ENCODE measurements at regions not wholly inside any gene's neighbourhood (a gene's known extent, or its start where the extent isn't known, plus 50 kb on each side); places are given as distances from the start of the nearest gene placed in this dataset.

- TF ChIP-seq CTCF (IDR thresholded peaks at IDR 0.05; ENCODE audit: extremely low read depth in 1 of 2, insufficient read depth in 1 of 2, low read depth in 1 of 2, low read length in 2 of 2) = no peak
- no peak for TF ChIP-seq POLR2A (IDR thresholded peaks at IDR 0.05; ENCODE audit: low read depth, low read length)
- no peak for TF ChIP-seq EZH2 (IDR thresholded peaks at IDR 0.05; ENCODE audit: borderline replicate concordance, low read depth, low read length, severe bottlenecking)
- TF ChIP-seq GATA2 (IDR thresholded peaks at IDR 0.05; ENCODE audit: insufficient read depth, insufficient read length, low read depth, low read length) = no peak
- no peak for TF ChIP-seq MAX (IDR thresholded peaks at IDR 0.05; ENCODE audit: insufficient read depth, insufficient read length)
- no peak for TF ChIP-seq POLR2AphosphoS5 (IDR thresholded peaks at IDR 0.05; ENCODE audit: insufficient read depth, low read depth, low read length)
- TF ChIP-seq JUN (IDR thresholded peaks at IDR 0.05; ENCODE audit: borderline replicate concordance, insufficient read depth, insufficient read length, low read depth) = no peak
- no peak for TF ChIP-seq MYC (IDR thresholded peaks at IDR 0.05; ENCODE audit: low read depth, low read length)
Observed at GRCh38 chr3:124411728-124412127, 318.5 kb upstream of the UMPS start.
